K562 (cell line): ENCODE measurements at regions not wholly inside any gene's neighbourhood (a gene's known extent, or its start where the extent isn't known, plus 50 kb on each side); places are given as distances from the start of the nearest gene placed in this dataset.

Experiments
- ATAC-seq: fragments of 200-7000 bp; cut with Tn5 transposase; 3 replicates; pipeline ENCODE4 v1.9.1; 2020; ENCODE audit warnings: moderate library complexity
- BruUV-seq: library from RNA; stranded (reverse); fragments of 400-500 nt; replicated peaks from 2 replicates; lab custom pipeline; 2021; lab: Mats Ljungman, UMichigan
- CTCF ChIA-PET: fragments of 300-600 bp; formaldehyde crosslinking; extraction: SDS; loops from one replicate; lab custom pipeline; 2021; ENCODE audit warnings: low intra/inter-chr PET ratio; lab: Yijun Ruan, JAX
- POLR2A ChIA-PET: fragments of 300-600, 350-650 bp; sonication (Branson Sonifier 250); formaldehyde crosslinking; extraction: SDS; loops from one replicate; lab custom pipeline; 2021; ENCODE audit warnings: antibody characterized with exemption, inconsistent platforms; lab: Yijun Ruan, JAX
- DNase-seq, 4 experiments: peaks; one replicate each; pipeline versions ENCODE4 v3.0.0 to v3.0.0-alpha.2; 2011 to 2018; ENCODE audit warnings: low spot score in 3 of 4, mixed read lengths in 3 of 4; ENCODE audit errors: extremely low read depth in 1 of 4
- FAIRE-seq: peaks from 2 replicates; lab custom pipeline; 2011; peaks lifted over from hg19 to GRCh38; lab: Jason Lieb, UNC
- H2AFZ ChIP-seq: 2 replicates; pipeline ENCODE4 v1.6.0; 2011; ENCODE audit warnings: low read depth, low read length, control low read depth, inconsistent platforms
- H3K27ac ChIP-seq: fragments of 200-600 bp; 3 replicates; pipeline ENCODE4 v1.8.0; 2011; ENCODE audit warnings: low read depth, mild to moderate bottlenecking, control low read depth, inconsistent platforms, low read length, moderate library complexity, mixed read lengths; ENCODE audit errors: extremely low read depth
- H3K27me3 ChIP-seq, 2 experiments: fragments of 300-600 bp in 1 of 2; 2 replicates in 1 of 2; 3 replicates in 1 of 2; pipeline versions ENCODE4 v1.6.0 to v1.8.0; 2011; ENCODE audit warnings: inconsistent platforms in 2 of 2, low read length in 2 of 2, mild to moderate bottlenecking in 1 of 2, mixed read lengths in 1 of 2, moderate library complexity in 1 of 2; ENCODE audit not compliant: control insufficient read depth in 2 of 2, insufficient read depth in 2 of 2
- H3K36me3 ChIP-seq: fragments of 300-600 bp; 3 replicates; pipeline ENCODE4 v1.8.0; 2011; ENCODE audit warnings: mild to moderate bottlenecking, low read length, inconsistent platforms; ENCODE audit not compliant: control insufficient read depth, insufficient read depth
- H3K4me1 ChIP-seq, 2 experiments: fragments of 200-600 bp in 1 of 2; replicated peaks in 1 of 2; 2 replicates in 1 of 2; 3 replicates in 1 of 2; pipeline versions ENCODE4 v1.5.1 to v1.8.0; 2011; ENCODE audit warnings: inconsistent platforms in 2 of 2, low read length in 2 of 2, mild to moderate bottlenecking in 1 of 2, mixed read lengths in 1 of 2, moderate library complexity in 1 of 2; ENCODE audit not compliant: control insufficient read depth in 2 of 2, insufficient read depth in 2 of 2
- H3K4me2 ChIP-seq: 2 replicates; pipeline ENCODE4 v1.6.1; 2011; ENCODE audit warnings: low read length, control low read depth, inconsistent platforms, mixed read lengths; ENCODE audit not compliant: insufficient read depth
- H3K4me3 ChIP-seq: fragments of 200-600 bp; sonication (generic), shearing (Covaris generic); 2 replicates; pipeline ENCODE4 v1.5.1; 2016; ENCODE audit warnings: control low read depth, inconsistent platforms
- H3K79me2 ChIP-seq: fragments of 200-600 bp; 3 replicates; pipeline ENCODE4 v1.8.0; 2011; ENCODE audit warnings: low read length, inconsistent platforms; ENCODE audit not compliant: control insufficient read depth, insufficient read depth
- H3K9ac ChIP-seq, 2 experiments: 2 replicates each; pipeline versions ENCODE4 v1.6.0 to v1.6.1; 2011; ENCODE audit warnings: low read depth in 2 of 2, low read length in 2 of 2, control low read depth in 1 of 2, inconsistent platforms in 1 of 2, mild to moderate bottlenecking in 1 of 2, mixed read lengths in 1 of 2; ENCODE audit not compliant: insufficient read depth in 1 of 2
- H3K9me1 ChIP-seq: one replicate; pipeline ENCODE4 v1.6.0; 2011; ENCODE audit warnings: inconsistent platforms, mild to moderate bottlenecking, low read length, moderate library complexity; ENCODE audit not compliant: control insufficient read depth, insufficient read depth
- H3K9me3 ChIP-seq: replicated peaks from 2 replicates; pipeline ENCODE4 v1.5.1; 2011; ENCODE audit warnings: low read depth, low read length, inconsistent platforms; ENCODE audit not compliant: control insufficient read depth, insufficient read depth
- H4K20me1 ChIP-seq: replicated peaks from 2 replicates; pipeline ENCODE4 v1.6.1; 2011; ENCODE audit warnings: low read length, inconsistent platforms, mixed read lengths; ENCODE audit not compliant: control insufficient read depth, insufficient read depth
- CBX3 ChIP-seq, 2 experiments: IDR thresholded peaks; 1 replicate in 1 of 2; 2 replicates in 1 of 2; pipeline ENCODE4 v1.6.1; 2012; ENCODE audit warnings: inconsistent platforms in 2 of 2, low read length in 2 of 2, borderline replicate concordance in 1 of 2, control low read depth in 1 of 2
- EHMT2 ChIP-seq: fragments of 450-650 bp; IDR thresholded peaks from 2 replicates; pipeline ENCODE4 v1.6.1; 2018; ENCODE audit warnings: antibody characterized with exemption
- FOXJ3 ChIP-seq: sonication (generic); formaldehyde crosslinking; IDR thresholded peaks from 2 replicates; pipeline ENCODE4 v1.4.0; 2020; ENCODE audit warnings: mild to moderate bottlenecking, missing genetic modification reagents
- GTF2A2 ChIP-seq: IDR thresholded peaks from 2 replicates; pipeline ENCODE4 v1.6.1; 2016; ENCODE audit warnings: mild to moderate bottlenecking, missing genetic modification characterization, missing compliant biosample characterization
- HMG20A ChIP-seq: fragments of 450-650 bp; formaldehyde crosslinking; conservative IDR thresholded peaks from 2 replicates; pipeline ENCODE4 v1.4.0; 2020; ENCODE audit warnings: mild to moderate bottlenecking, mixed read lengths
- HNRNPLL ChIP-seq: fragments of 200-400 bp; formaldehyde crosslinking; IDR thresholded peaks from 2 replicates; pipeline ENCODE4 v1.6.1; 2017; ENCODE audit warnings: low read length, low read depth, mild to moderate bottlenecking; ENCODE audit not compliant: poor library complexity, severe bottlenecking
- KLF13 ChIP-seq: fragments of 450-650 bp; IDR thresholded peaks from 2 replicates; pipeline ENCODE4 v1.6.1; 2016; ENCODE audit warnings: missing genetic modification characterization, low read depth, mild to moderate bottlenecking, missing compliant biosample characterization, moderate library complexity, borderline replicate concordance
- MAFK ChIP-seq: IDR thresholded peaks from 2 replicates; pipeline ENCODE4 v1.6.1; 2011; ENCODE audit warnings: low read length, improper control_type of control experiment
- MXI1 ChIP-seq: IDR thresholded peaks from 2 replicates; pipeline ENCODE4 v1.6.1; 2011; ENCODE audit warnings: low read depth, mild to moderate bottlenecking, improper control_type of control experiment, low read length
- OTX1 ChIP-seq: fragments of 450-650 bp; formaldehyde crosslinking; IDR thresholded peaks from 2 replicates; pipeline ENCODE4 v1.4.0; 2022; ENCODE audit warnings: mild to moderate bottlenecking
- RBM14 ChIP-seq: fragments of 200-400 bp; formaldehyde crosslinking; IDR thresholded peaks from 2 replicates; pipeline ENCODE4 v1.6.1; 2018; ENCODE audit warnings: low read depth, mild to moderate bottlenecking, low read length, moderate library complexity, borderline replicate concordance; ENCODE audit not compliant: insufficient read depth
- SETDB1 ChIP-seq: IDR thresholded peaks from one replicate; pipeline ENCODE4 v1.6.1; 2012; ENCODE audit warnings: low read length, control low read depth, inconsistent platforms
- SLC30A9 ChIP-seq: fragments of 250-450 bp; sonication (Bioruptor Pico); IDR thresholded peaks from 2 replicates; pipeline ENCODE4 v1.8.0; 2022; ENCODE audit warnings: mild to moderate bottlenecking, moderate library complexity
- SRSF9 ChIP-seq: fragments of 200-400 bp; formaldehyde crosslinking; IDR thresholded peaks from 2 replicates; pipeline ENCODE4 v1.6.1; 2017; ENCODE audit warnings: low read depth, low read length, borderline replicate concordance
- ZFPM2 ChIP-seq: fragments of 250-450 bp; sonication (Bioruptor Pico); IDR thresholded peaks from 2 replicates; pipeline ENCODE4 v1.5.1; 2022; ENCODE audit warnings: mild to moderate bottlenecking
- ZSCAN29 ChIP-seq: fragments of 450-650 bp; IDR thresholded peaks from 2 replicates; pipeline ENCODE4 v1.6.1; 2017
- in situ Hi-C: fragments of 300-500 bp; cut with MboI; formaldehyde crosslinking; loops from 4 replicates; pipeline ENCODE4 v1.15.0; 2018; ENCODE audit warnings: inconsistent platforms, mixed read lengths
- intact Hi-C: fragments of 100-400 bp; cut with micrococcal nuclease; formaldehyde crosslinking; loops from 2 replicates; pipeline ENCODE4 v1.14.2; 2022
- TF ChIP-seq, protein P1 (sequence below), 3 experiments: fragments of 200-800 bp in 1 of 3; sonication (Bioruptor generic) in 1 of 3; sonication (generic) in 1 of 3; formaldehyde crosslinking in 1 of 3; IDR thresholded peaks; 2 replicates each; pipeline versions ENCODE4 v1.6.1 to v1.8.0; 2016 to 2022; ENCODE audit warnings: mild to moderate bottlenecking in 2 of 3, missing compliant biosample characterization in 2 of 3, missing genetic modification characterization in 2 of 3, missing genetic modification reagents in 1 of 3

DNA sequence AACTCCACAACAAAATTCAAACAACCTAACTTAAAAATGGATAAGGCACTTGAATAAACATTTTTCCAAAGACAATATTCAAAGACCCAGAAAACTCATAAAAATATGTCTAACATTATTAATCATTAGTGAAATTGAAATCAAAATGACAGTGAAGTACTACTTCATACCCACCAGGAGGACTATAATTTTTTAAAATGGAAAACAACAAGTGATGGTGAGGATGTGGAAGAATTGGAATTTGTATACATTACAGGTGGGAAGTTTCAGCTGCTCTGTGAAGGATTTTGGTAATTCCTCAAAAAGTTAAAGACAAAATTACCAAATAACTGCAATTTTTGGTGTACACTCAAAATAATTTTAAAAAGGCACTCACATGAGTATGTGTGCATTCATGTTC is 920.0 kb downstream of the TDRD15 start:
- in situ Hi-C loops = no loop called here
- FAIRE-seq (no peak), DNase-seq (no peak), ATAC-seq (no peak)
- intact Hi-C loops = no loop called here
- Histone ChIP-seq H3K27me3 (no peaks in the 10 kb centered on the region), H3K9me1 (no peaks in the 10 kb centered on the region), H3K36me3 (no peaks in the 10 kb centered on the region), H3K4me3 (no peak overlapping the region), H3K9ac (no peak overlapping the region), H3K4me2 (no peak overlapping the region), H2AFZ (no peak overlapping the region), H3K4me1 (no peaks in the 10 kb centered on the region), H4K20me1 (no peaks in the 10 kb centered on the region), H3K9me3 (no peaks in the 10 kb centered on the region), H3K27ac (no peak overlapping the region), H3K79me2 (no peaks in the 10 kb centered on the region)
- ChIA-PET POLR2A (no interaction called here), CTCF (no interaction called here)
- TF ChIP-seq SRSF9 (no peak), RBM14 (no peak), ZSCAN29 (no peak), OTX1 (CRISPR knock-in tag) (no peak), KLF13 (tag) (no peak), HMG20A (CRISPR knock-in tag) (no peak), SETDB1 (no peak), SLC30A9 (CRISPR knock-in tag) (no peak), HNRNPLL (no peak), CBX3 (IDR thresholded peaks at IDR 0.05; ENCODE audit: borderline replicate concordance in 1 of 2, low read length in 2 of 2) (no peak), FOXJ3 (no peak), ZFPM2 (CRISPR knock-in tag) (no peak), GTF2A2 (no peak), EHMT2 (no peak), MAFK (no peak), MXI1 (no peak)
- TF ChIP-seq, protein P1, sequence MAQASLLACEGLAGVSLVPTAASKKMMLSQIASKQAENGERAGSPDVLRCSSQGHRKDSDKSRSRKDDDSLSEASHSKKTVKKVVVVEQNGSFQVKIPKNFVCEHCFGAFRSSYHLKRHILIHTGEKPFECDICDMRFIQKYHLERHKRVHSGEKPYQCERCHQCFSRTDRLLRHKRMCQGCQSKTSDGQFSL (CRISPR knock-in tag; IDR thresholded peaks at IDR 0.05) = no peak
- TF ChIP-seq, protein P1 (tag; IDR thresholded peaks at IDR 0.05) = no peak
- no TSS peak for BruUV-seq
